LNCAP (cell line): ENCODE measurements at regions not wholly inside any gene's neighbourhood (a gene's known extent, or its start where the extent isn't known, plus 50 kb on each side); places are given as distances from the start of the nearest gene placed in this dataset.

ENCODE experiments used
- CTCF ChIP-seq: fragments of 450-650 bp; IDR thresholded peaks from 2 replicates; pipeline ENCODE4 v1.5.1; 2017; ENCODE audit warnings: mild to moderate bottlenecking

- no peak for TF ChIP-seq CTCF
These were observed 377.7 kb upstream of the KLF6 start for GRCh38 chr10:4162571-4163286.

- TF ChIP-seq CTCF: no peak
These were observed 374.2 kb upstream of the KLF6 start for GRCh38 chr10:4159173-4159572.

- no peak for TF ChIP-seq CTCF
These were observed 369.2 kb upstream of the KLF6 start for GRCh38 chr10:4154191-4154715.

GRCh38 chr10:4151466-4151865, 366.5 kb upstream of the KLF6 start:
- TF ChIP-seq CTCF: no peak; the same call in 1 of the 2 replicates

GRCh38 chr10:4150676-4151075, 365.7 kb upstream of the KLF6 start:
- no peak for TF ChIP-seq CTCF

GRCh38 chr10:4147245-4147644, 362.2 kb upstream of the KLF6 start:
- no peak for TF ChIP-seq CTCF

- no peak for TF ChIP-seq CTCF
These were observed 359.8 kb upstream of the KLF6 start for GRCh38 chr10:4144817-4145216.
